Loucy (cell line): ENCODE measurements at regions not wholly inside any gene's neighbourhood (a gene's known extent, or its start where the extent isn't known, plus 50 kb on each side); places are given as distances from the start of the nearest gene placed in this dataset.

Experiments used
- H2AFZ ChIP-seq: fragments of 200-600 bp; sonication (generic); 2 replicates; pipeline ENCODE4 v1.6.0; 2016; ENCODE audit warnings: antibody characterized with exemption, mild to moderate bottlenecking, low read length, moderate library complexity
- H3F3A ChIP-seq: fragments of 200-600 bp; 2 replicates; pipeline ENCODE4 v1.6.0; 2016; ENCODE audit warnings: antibody characterized with exemption, low read depth, mild to moderate bottlenecking
- H3K27me3 ChIP-seq: fragments of 200-600 bp; sonication (generic); 2 replicates; pipeline ENCODE4 v1.6.1; 2014; ENCODE audit warnings: low read length, mild to moderate bottlenecking; ENCODE audit not compliant: insufficient read depth, poor library complexity, severe bottlenecking
- H3K36me3 ChIP-seq: fragments of 200-600 bp; sonication (generic); 2 replicates; pipeline ENCODE4 v1.6.1; 2016; ENCODE audit warnings: low read length; ENCODE audit not compliant: insufficient read depth
- H3K4me1 ChIP-seq: fragments of 200-600 bp; sonication (generic); 2 replicates; pipeline ENCODE4 v1.5.1; 2014; ENCODE audit warnings: low read length, mild to moderate bottlenecking; ENCODE audit not compliant: insufficient read depth, poor library complexity, severe bottlenecking
- H3K4me2 ChIP-seq: fragments of 200-600 bp; sonication (generic); 2 replicates; pipeline ENCODE4 v1.6.0; 2014; ENCODE audit warnings: antibody characterized with exemption, low read length, low read depth, mild to moderate bottlenecking; ENCODE audit not compliant: poor library complexity, severe bottlenecking
- H3K4me3 ChIP-seq: fragments of 200-600 bp; sonication (generic); 2 replicates; pipeline ENCODE4 v1.5.1; 2014; ENCODE audit warnings: low read length, mild to moderate bottlenecking, mixed read lengths; ENCODE audit not compliant: poor library complexity, severe bottlenecking
- H3K79me2 ChIP-seq: fragments of 200-600 bp; sonication (generic); 2 replicates; pipeline ENCODE4 v1.6.1; 2014; ENCODE audit warnings: low read length; ENCODE audit not compliant: insufficient read depth
- H3K9ac ChIP-seq: fragments of 200-600 bp; sonication (generic); 2 replicates; pipeline ENCODE4 v1.6.0; 2014; ENCODE audit warnings: mild to moderate bottlenecking, low read depth, low read length, moderate library complexity; ENCODE audit not compliant: poor library complexity, severe bottlenecking
- H3K9me2 ChIP-seq: fragments of 200-600 bp; sonication (generic); replicated peaks from 2 replicates; pipeline ENCODE4 v1.6.1; 2016; ENCODE audit warnings: low read depth, low read length, mixed read lengths
- H3K9me3 ChIP-seq: fragments of 200-600 bp; sonication (generic); 2 replicates; pipeline ENCODE4 v1.6.1; 2014; ENCODE audit warnings: mild to moderate bottlenecking, antibody characterized with exemption, low read length, low read depth; ENCODE audit not compliant: insufficient read depth
- H4K20me1 ChIP-seq: fragments of 200-600 bp; sonication (generic); 2 replicates; pipeline ENCODE4 v1.6.0; 2014; ENCODE audit warnings: antibody characterized with exemption, low read length, mild to moderate bottlenecking; ENCODE audit not compliant: insufficient read depth, poor library complexity, severe bottlenecking
- CTCF ChIP-seq: fragments of 200-600 bp; sonication (generic); conservative IDR thresholded peaks from 2 replicates; pipeline ENCODE4 v1.5.1; 2014; ENCODE audit warnings: mild to moderate bottlenecking, antibody characterized with exemption, low read length
- EZH2phosphoT487 ChIP-seq: fragments of 200-600 bp; IDR thresholded peaks from 2 replicates; pipeline ENCODE4 v1.6.1; 2018; ENCODE audit warnings: antibody characterized with exemption, mild to moderate bottlenecking, moderate library complexity, borderline replicate concordance

GRCh38 chr13:33690354-33690753, 127.6 kb upstream of the RFC3 start:
- Histone ChIP-seq H3K4me2 (no peak overlapping the region), H4K20me1 (no peaks in the 10 kb centered on the region), H3K9ac (no peak overlapping the region), H2AFZ (no peak overlapping the region), H3K4me3 (no peak overlapping the region), H3F3A (no peaks in the 10 kb centered on the region), H3K9me2 (no peaks in the 10 kb centered on the region), H3K27me3 (no peaks in the 10 kb centered on the region), H3K9me3 (no peaks in the 10 kb centered on the region), H3K4me1 (no peaks in the 10 kb centered on the region), H3K79me2 (no peaks in the 10 kb centered on the region), H3K36me3 (no peaks in the 10 kb centered on the region)
- TF ChIP-seq EZH2phosphoT487 = no peak
- no peak for TF ChIP-seq CTCF

- Histone ChIP-seq H3F3A (no peaks in the 10 kb centered on the region), H3K27me3 (no peaks in the 10 kb centered on the region), H3K4me2 (no peak overlapping the region), H3K4me1 (no peaks in the 10 kb centered on the region), H3K4me3 (no peak overlapping the region), H2AFZ (no peak overlapping the region), H4K20me1 (no peaks in the 10 kb centered on the region), H3K9me2 (no peaks in the 10 kb centered on the region), H3K9me3 (no peaks in the 10 kb centered on the region), H3K9ac (no peak overlapping the region), H3K79me2 (no peaks in the 10 kb centered on the region), H3K36me3 (no peaks in the 10 kb centered on the region)
- TF ChIP-seq EZH2phosphoT487 (no peak), CTCF (no peak)
Measured at GRCh38 chr13:33691980-33692379, 126.0 kb upstream of the RFC3 start.

GRCh38 chr13:33692531-33692930, 125.4 kb upstream of the RFC3 start:
- Histone ChIP-seq H3K9me2 (no peaks in the 10 kb centered on the region), H3K9me3 (no peaks in the 10 kb centered on the region), H3K4me2 (no peak overlapping the region), H3K36me3 (no peaks in the 10 kb centered on the region), H3K27me3 (no peaks in the 10 kb centered on the region), H3K4me3 (no peak overlapping the region), H3K79me2 (no peaks in the 10 kb centered on the region), H2AFZ (no peak overlapping the region), H3F3A (no peaks in the 10 kb centered on the region), H3K9ac (no peak overlapping the region), H4K20me1 (no peaks in the 10 kb centered on the region), H3K4me1 (no peaks in the 10 kb centered on the region)
- TF ChIP-seq EZH2phosphoT487 (no peak), CTCF (no peak)
